C4-2B (cell line): ENCODE measurements at regions not wholly inside any gene's neighbourhood (a gene's known extent, or its start where the extent isn't known, plus 50 kb on each side); places are given as distances from the start of the nearest gene placed in this dataset.

Experiments
- ZFX ChIP-seq: fragments of 450-650 bp; IDR thresholded peaks from 2 replicates; pipeline ENCODE4 v1.6.1; 2017
- TF ChIP-seq, protein P1 (sequence below): fragments of 450-650 bp; conservative IDR thresholded peaks from 2 replicates; pipeline ENCODE4 v1.5.1; 2017; ENCODE audit warnings: mild to moderate bottlenecking

DNA sequence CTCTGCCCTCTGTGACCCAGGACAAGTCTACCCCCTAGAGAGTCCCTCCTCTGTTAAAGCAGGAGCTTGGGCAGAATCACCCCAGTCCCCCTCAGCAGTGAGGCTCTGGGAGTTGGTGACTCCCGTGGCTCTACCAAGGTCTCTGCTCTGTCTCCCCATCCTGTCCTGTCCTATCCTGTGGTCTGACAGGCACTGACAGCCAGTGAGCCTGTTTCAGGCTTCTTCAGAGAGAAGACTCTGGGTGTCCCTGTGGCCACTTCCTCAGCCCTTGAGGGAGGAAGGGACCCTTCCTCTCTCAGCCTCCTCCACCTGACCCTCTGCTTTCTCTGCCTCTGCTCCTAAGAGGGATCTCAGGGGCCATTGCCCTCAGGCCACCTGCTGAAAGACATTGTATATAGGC, 148.7 kb downstream of the FCRL5 start:
- no peak for TF ChIP-seq ZFX
- TF ChIP-seq, protein P1, sequence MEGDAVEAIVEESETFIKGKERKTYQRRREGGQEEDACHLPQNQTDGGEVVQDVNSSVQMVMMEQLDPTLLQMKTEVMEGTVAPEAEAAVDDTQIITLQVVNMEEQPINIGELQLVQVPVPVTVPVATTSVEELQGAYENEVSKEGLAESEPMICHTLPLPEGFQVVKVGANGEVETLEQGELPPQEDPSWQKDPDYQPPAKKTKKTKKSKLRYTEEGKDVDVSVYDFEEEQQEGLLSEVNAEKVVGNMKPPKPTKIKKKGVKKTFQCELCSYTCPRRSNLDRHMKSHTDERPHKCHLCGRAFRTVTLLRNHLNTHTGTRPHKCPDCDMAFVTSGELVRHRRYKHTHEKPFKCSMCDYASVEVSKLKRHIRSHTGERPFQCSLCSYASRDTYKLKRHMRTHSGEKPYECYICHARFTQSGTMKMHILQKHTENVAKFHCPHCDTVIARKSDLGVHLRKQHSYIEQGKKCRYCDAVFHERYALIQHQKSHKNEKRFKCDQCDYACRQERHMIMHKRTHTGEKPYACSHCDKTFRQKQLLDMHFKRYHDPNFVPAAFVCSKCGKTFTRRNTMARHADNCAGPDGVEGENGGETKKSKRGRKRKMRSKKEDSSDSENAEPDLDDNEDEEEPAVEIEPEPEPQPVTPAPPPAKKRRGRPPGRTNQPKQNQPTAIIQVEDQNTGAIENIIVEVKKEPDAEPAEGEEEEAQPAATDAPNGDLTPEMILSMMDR = no peak
